Keratinocyte (primary cell): ENCODE measurements at regions not wholly inside any gene's neighbourhood (a gene's known extent, or its start where the extent isn't known, plus 50 kb on each side); places are given as distances from the start of the nearest gene placed in this dataset.

ENCODE experiments used
- DNase-seq: peaks from one replicate; pipeline ENCODE4 v3.0.0-alpha.2; 2011; ENCODE audit warnings: low read depth, missing footprints, low spot score
- FAIRE-seq: peaks from 2 replicates; lab custom pipeline; 2011; peaks lifted over from hg19 to GRCh38; lab: Jason Lieb, UNC
- H2AFZ ChIP-seq: 2 replicates; pipeline ENCODE4 v1.6.0; 2012; ENCODE audit warnings: low read length, control low read depth, inconsistent platforms; ENCODE audit not compliant: control insufficient read depth
- H3K27ac ChIP-seq: 2 replicates; pipeline ENCODE4 v1.5.1; 2011; ENCODE audit warnings: low read length; ENCODE audit not compliant: control insufficient read depth, insufficient read depth
- H3K27me3 ChIP-seq: 3 replicates; pipeline ENCODE4 v1.6.0; 2011; ENCODE audit warnings: low read length; ENCODE audit not compliant: control insufficient read depth, insufficient read depth; ENCODE audit errors: extremely low read depth
- H3K36me3 ChIP-seq, 2 experiments: 2 replicates in 1 of 2; 3 replicates in 1 of 2; pipeline ENCODE4 v1.5.1; 2011; ENCODE audit warnings: low read length in 2 of 2, mild to moderate bottlenecking in 1 of 2; ENCODE audit not compliant: control insufficient read depth in 2 of 2, insufficient read depth in 2 of 2; ENCODE audit errors: extremely low read depth in 1 of 2
- H3K4me1 ChIP-seq: 3 replicates; pipeline ENCODE4 v1.5.1; 2011; ENCODE audit warnings: low read length; ENCODE audit not compliant: control insufficient read depth, insufficient read depth; ENCODE audit errors: extremely low read depth
- H3K4me2 ChIP-seq: 3 replicates; pipeline ENCODE4 v1.6.0; 2011; ENCODE audit warnings: low read depth, low read length; ENCODE audit not compliant: control insufficient read depth, insufficient read depth; ENCODE audit errors: extremely low read depth
- H3K4me3 ChIP-seq, 3 experiments: fragments of 200-600 bp in 1 of 3; sonication (generic) in 1 of 3; 2 replicates in 2 of 3; 3 replicates in 1 of 3; pipeline ENCODE4 v1.5.1; 2011 to 2016; ENCODE audit warnings: low read length in 3 of 3, mild to moderate bottlenecking in 3 of 3, control low read depth in 2 of 3, inconsistent platforms in 1 of 3, low read depth in 1 of 3, mixed read lengths in 1 of 3, mixed run types in 1 of 3, moderate library complexity in 1 of 3; ENCODE audit not compliant: control insufficient read depth in 2 of 3, insufficient read depth in 2 of 3; ENCODE audit errors: extremely low read depth in 1 of 3
- H3K79me2 ChIP-seq: 2 replicates; pipeline ENCODE4 v1.6.0; 2012; ENCODE audit warnings: low read length; ENCODE audit not compliant: control insufficient read depth, insufficient read depth
- H3K9ac ChIP-seq: 3 replicates; pipeline ENCODE4 v1.6.0; 2011; ENCODE audit warnings: low read length; ENCODE audit not compliant: control insufficient read depth, insufficient read depth; ENCODE audit errors: extremely low read depth
- H3K9me1 ChIP-seq: 3 replicates; pipeline ENCODE4 v1.6.0; 2011; ENCODE audit warnings: low read length; ENCODE audit not compliant: control insufficient read depth, insufficient read depth; ENCODE audit errors: extremely low read depth
- H3K9me3 ChIP-seq: 2 replicates; pipeline ENCODE4 v1.5.1; 2012; ENCODE audit warnings: low read depth, low read length; ENCODE audit not compliant: control insufficient read depth
- H4K20me1 ChIP-seq: 3 replicates; pipeline ENCODE4 v1.6.0; 2011; ENCODE audit warnings: low read length; ENCODE audit not compliant: control insufficient read depth, insufficient read depth; ENCODE audit errors: extremely low read depth
- EZH2 ChIP-seq: IDR thresholded peaks from one replicate; pipeline ENCODE4 v1.6.1; 2012; ENCODE audit warnings: inconsistent platforms, mild to moderate bottlenecking, low read length, moderate library complexity
- dilution Hi-C: fragments of 300-500 bp; cut with MboI; formaldehyde crosslinking; loops from one replicate; pipeline ENCODE4 v1.7.0; 2020; ENCODE audit warnings: low sequenced_read_pairs; ENCODE audit not compliant: extremely low pct_ligation_motif_present
- TF ChIP-seq, protein P1 (sequence below), 3 experiments: IDR thresholded peaks in 1 of 3; conservative IDR thresholded peaks in 1 of 3; optimal IDR thresholded peaks in 1 of 3; 2 replicates in 2 of 3; 3 replicates in 1 of 3; pipeline versions ENCODE3 to v1.5.1; 2011; ENCODE audit warnings: low read length in 3 of 3, mild to moderate bottlenecking in 3 of 3, moderate library complexity in 2 of 3, control low read depth in 1 of 3, inconsistent platforms in 1 of 3; ENCODE audit not compliant: insufficient read depth in 2 of 3; ENCODE audit errors: extremely low read depth in 1 of 3

DNA sequence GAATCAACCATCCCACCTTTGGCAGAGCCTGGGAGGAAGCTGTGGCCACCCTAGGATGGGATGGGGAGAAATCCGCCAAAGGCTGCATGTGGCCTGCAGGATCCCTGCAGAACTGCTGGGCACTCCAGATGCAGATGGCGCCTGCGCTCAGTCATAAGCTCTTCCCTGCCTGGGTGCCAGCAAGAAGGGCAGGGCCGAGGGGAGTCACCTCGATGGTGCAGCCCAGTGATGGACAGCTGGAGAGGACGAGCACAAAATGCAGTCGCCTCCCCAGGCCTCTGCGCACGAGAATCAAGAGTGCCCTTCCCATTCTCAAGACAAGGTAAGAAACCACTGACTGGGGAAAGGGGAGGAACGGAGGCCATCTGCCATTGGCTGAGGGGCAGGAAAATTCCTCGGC is 693.6 kb downstream of the TBC1D22A start:
- no peaks in the 10 kb centered on the region for H3K79me2 ChIP-seq
- no peaks in the 10 kb centered on the region for H3K4me1 ChIP-seq
- H3K27ac ChIP-seq, result no peak overlapping the region
- no peak overlapping the region for H2AFZ ChIP-seq
- H3K9ac ChIP-seq, result no peak overlapping the region
- peaks cover 9% of the 10 kb centered on the region for H3K9me3 ChIP-seq
- DNase-seq, result no peak
- H3K4me2 ChIP-seq, result no peak overlapping the region
- H4K20me1 ChIP-seq, result no peaks in the 10 kb centered on the region
- H3K4me3 ChIP-seq, result no peak overlapping the region
- FAIRE-seq, result no peak
- dilution Hi-C loops, result no loop called here
- no peaks in the 10 kb centered on the region for H3K36me3 ChIP-seq
- H3K27me3 ChIP-seq, result no peaks in the 10 kb centered on the region
- TF ChIP-seq, protein P1, sequence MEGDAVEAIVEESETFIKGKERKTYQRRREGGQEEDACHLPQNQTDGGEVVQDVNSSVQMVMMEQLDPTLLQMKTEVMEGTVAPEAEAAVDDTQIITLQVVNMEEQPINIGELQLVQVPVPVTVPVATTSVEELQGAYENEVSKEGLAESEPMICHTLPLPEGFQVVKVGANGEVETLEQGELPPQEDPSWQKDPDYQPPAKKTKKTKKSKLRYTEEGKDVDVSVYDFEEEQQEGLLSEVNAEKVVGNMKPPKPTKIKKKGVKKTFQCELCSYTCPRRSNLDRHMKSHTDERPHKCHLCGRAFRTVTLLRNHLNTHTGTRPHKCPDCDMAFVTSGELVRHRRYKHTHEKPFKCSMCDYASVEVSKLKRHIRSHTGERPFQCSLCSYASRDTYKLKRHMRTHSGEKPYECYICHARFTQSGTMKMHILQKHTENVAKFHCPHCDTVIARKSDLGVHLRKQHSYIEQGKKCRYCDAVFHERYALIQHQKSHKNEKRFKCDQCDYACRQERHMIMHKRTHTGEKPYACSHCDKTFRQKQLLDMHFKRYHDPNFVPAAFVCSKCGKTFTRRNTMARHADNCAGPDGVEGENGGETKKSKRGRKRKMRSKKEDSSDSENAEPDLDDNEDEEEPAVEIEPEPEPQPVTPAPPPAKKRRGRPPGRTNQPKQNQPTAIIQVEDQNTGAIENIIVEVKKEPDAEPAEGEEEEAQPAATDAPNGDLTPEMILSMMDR (optimal IDR thresholded peaks at IDR 0.05 in 1 of 3, IDR thresholded peaks at IDR 0.05 in 1 of 3, conservative IDR thresholded peaks at IDR 0.05 in 1 of 3; ENCODE audit: extremely low read depth in 1 of 3, insufficient read depth in 2 of 3, low read length in 3 of 3), result no peak
- TF ChIP-seq EZH2, result no peak
- no peaks in the 10 kb centered on the region for H3K9me1 ChIP-seq

DNA sequence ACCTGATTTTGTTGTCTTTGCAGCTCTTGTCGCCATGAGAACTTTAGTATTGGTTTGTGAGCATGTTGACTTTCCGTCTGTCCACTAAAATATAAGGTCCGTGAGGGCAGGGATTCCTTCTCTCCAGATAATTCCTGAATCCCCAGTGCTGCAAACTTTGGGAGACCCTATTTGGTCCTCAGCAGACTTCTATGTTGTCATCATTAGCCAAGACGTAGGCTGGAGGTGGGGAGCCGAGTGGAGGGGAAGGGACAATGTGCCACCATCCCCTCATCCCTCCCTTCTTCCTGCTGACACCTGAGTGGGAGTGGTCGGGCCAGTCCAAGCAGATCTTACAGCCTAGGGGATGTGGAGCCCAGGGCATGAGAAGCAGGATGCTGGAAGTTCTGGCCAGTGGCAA is 690.6 kb downstream of the TBC1D22A start:
- Histone ChIP-seq H3K9me1 (no peaks in the 10 kb centered on the region), H3K27ac (no peak overlapping the region), H3K9ac (no peak overlapping the region), H3K4me1 (no peaks in the 10 kb centered on the region), H3K9me3 (peaks cover 9% of the 10 kb centered on the region), H3K4me2 (no peak overlapping the region), H3K4me3 (no peak overlapping the region), H3K27me3 (no peaks in the 10 kb centered on the region), H2AFZ (no peak overlapping the region), H3K36me3 (no peaks in the 10 kb centered on the region), H4K20me1 (no peaks in the 10 kb centered on the region), H3K79me2 (no peaks in the 10 kb centered on the region)
- dilution Hi-C loops, result no loop called here
- DNase-seq (no peak), FAIRE-seq (no peak)
- no peak for TF ChIP-seq EZH2

GRCh38 chr22:47452184-47452583 is 689.7 kb downstream of the TBC1D22A start:
- no peak overlapping the region for H3K4me2 ChIP-seq

More at GRCh38 chr22:47452184-47452583, 689.7 kb downstream of the TBC1D22A start:
- peaks cover 12% of the 10 kb centered on the region for H3K9me3 ChIP-seq
- no peak overlapping the region for H3K9ac ChIP-seq
- FAIRE-seq, result no peak
- DNase-seq, result no peak
- H3K27ac ChIP-seq, result no peak overlapping the region
- no peaks in the 10 kb centered on the region for H3K36me3 ChIP-seq
- H3K4me3 ChIP-seq, result no peak overlapping the region
- no peaks in the 10 kb centered on the region for H3K79me2 ChIP-seq
- no peak for TF ChIP-seq EZH2
- TF ChIP-seq, protein P1 (optimal IDR thresholded peaks at IDR 0.05 in 1 of 3, IDR thresholded peaks at IDR 0.05 in 1 of 3, conservative IDR thresholded peaks at IDR 0.05 in 1 of 3; ENCODE audit: extremely low read depth in 1 of 3, insufficient read depth in 2 of 3, low read length in 3 of 3), result peak in 2 of 3 experiments; percentile 19 to 29
- no peaks in the 10 kb centered on the region for H3K4me1 ChIP-seq
- no peaks in the 10 kb centered on the region for H3K9me1 ChIP-seq
- dilution Hi-C loops, result no loop called here
- H2AFZ ChIP-seq, result no peak overlapping the region
- no peaks in the 10 kb centered on the region for H4K20me1 ChIP-seq
- no peaks in the 10 kb centered on the region for H3K27me3 ChIP-seq
